GM23248 (cell line): ENCODE measurements at regions not wholly inside any gene's neighbourhood (a gene's known extent, or its start where the extent isn't known, plus 50 kb on each side); places are given as distances from the start of the nearest gene placed in this dataset.

Experiments
- DNase-seq: peaks from one replicate; pipeline ENCODE4 v3.0.0-alpha.2; 2015
- H2AFZ ChIP-seq: fragments of 200-600 bp; sonication (generic); 2 replicates; pipeline ENCODE4 v1.6.1; 2016; ENCODE audit warnings: antibody characterized with exemption
- H3F3A ChIP-seq: fragments of 200-600 bp; sonication (generic); 2 replicates; pipeline ENCODE4 v1.6.1; 2016; ENCODE audit warnings: mild to moderate bottlenecking, antibody characterized with exemption, mixed run types; ENCODE audit not compliant: insufficient read depth
- H3K27ac ChIP-seq: fragments of 200-600 bp; sonication (generic); 2 replicates; pipeline ENCODE4 v1.5.1; 2016; ENCODE audit warnings: mild to moderate bottlenecking
- H3K27me3 ChIP-seq: fragments of 200-600 bp; sonication (generic); replicated peaks from 2 replicates; pipeline ENCODE4 v1.6.1; 2016; ENCODE audit warnings: mild to moderate bottlenecking; ENCODE audit not compliant: insufficient read depth
- H3K36me3 ChIP-seq: fragments of 200-600 bp; sonication (generic); 2 replicates; pipeline ENCODE4 v1.6.1; 2016; ENCODE audit warnings: low read depth, mild to moderate bottlenecking
- H3K4me1 ChIP-seq: fragments of 200-600 bp; sonication (generic); 2 replicates; pipeline ENCODE4 v1.6.1; 2016; ENCODE audit warnings: mild to moderate bottlenecking; ENCODE audit not compliant: insufficient read depth
- H3K4me2 ChIP-seq: fragments of 200-600 bp; sonication (generic); one replicate; pipeline ENCODE4 v1.6.1; 2016; ENCODE audit warnings: mild to moderate bottlenecking; ENCODE audit not compliant: unreplicated experiment
- H3K4me3 ChIP-seq: fragments of 200-600 bp; sonication (generic); 2 replicates; pipeline ENCODE4 v1.5.1; 2016; ENCODE audit warnings: mild to moderate bottlenecking
- H3K79me2 ChIP-seq: fragments of 200-600 bp; sonication (generic); 2 replicates; pipeline ENCODE4 v1.6.1; 2016; ENCODE audit warnings: mild to moderate bottlenecking; ENCODE audit not compliant: insufficient read depth
- H3K9ac ChIP-seq: fragments of 200-600 bp; sonication (generic); 2 replicates; pipeline ENCODE4 v1.6.1; 2016; ENCODE audit warnings: mild to moderate bottlenecking
- H3K9me2 ChIP-seq: fragments of 200-600 bp; sonication (generic); 2 replicates; pipeline ENCODE4 v1.6.1; 2016; ENCODE audit warnings: mixed run types, mild to moderate bottlenecking, moderate library complexity; ENCODE audit not compliant: insufficient read depth
- H3K9me3 ChIP-seq: fragments of 200-600 bp; sonication (generic); one replicate; pipeline ENCODE4 v1.6.1; 2017; ENCODE audit warnings: low read depth
- H4K20me1 ChIP-seq: fragments of 200-600 bp; sonication (generic); 2 replicates; pipeline ENCODE4 v1.6.0; 2016; ENCODE audit not compliant: insufficient read depth
- EZH2 ChIP-seq: fragments of 200-600 bp; sonication (generic); IDR thresholded peaks from 2 replicates; pipeline ENCODE4 v1.6.1; 2018; ENCODE audit warnings: antibody characterized with exemption, mild to moderate bottlenecking; ENCODE audit not compliant: insufficient read depth, poor library complexity, severe bottlenecking
- EZH2phosphoT487 ChIP-seq: fragments of 200-600 bp; sonication (generic); IDR thresholded peaks from 2 replicates; pipeline ENCODE4 v1.6.1; 2018; ENCODE audit warnings: antibody characterized with exemption, moderate library complexity, mild to moderate bottlenecking, low read depth; ENCODE audit not compliant: insufficient read depth
- whole genome bisulfite sequencing, 2 experiments: methylation state at CpG; one replicate each; pipeline ENCODE4 v1.1.6; 2015 to 2017; ENCODE audit warnings: low lambda C conversion rate in 2 of 2, low coverage in 1 of 2; ENCODE audit errors: missing lambda C conversion rate in 2 of 2; 5-methylcytosine and 5-hydroxymethylcytosine counted together
- in situ Hi-C: fragments of 300-500 bp; cut with MboI; formaldehyde crosslinking; loops from 2 replicates; pipeline ENCODE4 v1.15.0; 2020

DNA sequence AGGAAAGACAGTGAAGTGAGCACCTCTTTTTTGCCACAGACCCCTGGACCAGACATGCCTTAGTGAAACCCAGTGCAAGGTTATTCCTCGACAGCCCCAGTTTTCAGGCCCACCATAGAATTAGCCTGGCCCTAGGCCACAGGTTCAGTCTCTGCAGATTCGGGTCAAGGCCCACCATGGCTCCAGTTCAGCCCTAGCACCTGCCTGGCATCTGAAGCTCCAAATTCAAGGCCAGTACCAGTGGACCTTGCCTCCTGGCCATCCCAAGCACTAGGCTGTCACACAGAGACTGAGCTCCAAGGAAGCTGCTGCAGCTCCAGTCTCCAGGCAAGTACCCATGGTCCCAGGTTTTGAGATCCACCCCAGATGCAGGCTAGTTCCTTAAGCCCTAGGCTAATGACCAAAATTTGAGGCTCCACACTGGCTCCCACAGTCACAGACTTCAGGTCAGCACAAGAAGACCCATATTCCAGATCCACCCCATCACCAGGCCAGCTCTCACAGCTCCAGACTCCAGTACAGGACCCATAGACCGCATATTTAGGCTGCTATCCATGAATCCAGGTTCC is 877.5 kb upstream of the ADGRB3 start:
- no peak overlapping the region for H3K4me3 ChIP-seq
- no peaks in the 10 kb centered on the region for H3K36me3 ChIP-seq
- H4K20me1 ChIP-seq: no peaks in the 10 kb centered on the region
- no peak overlapping the region for H3K9ac ChIP-seq
- no peaks in the 10 kb centered on the region for H3K4me1 ChIP-seq
- no peak overlapping the region for H2AFZ ChIP-seq
- no peak for DNase-seq
- H3F3A ChIP-seq: no peaks in the 10 kb centered on the region
- no peaks in the 10 kb centered on the region for H3K9me2 ChIP-seq
- in situ Hi-C loops: no loop called here
- no peak overlapping the region for H3K4me2 ChIP-seq
- H3K27me3 ChIP-seq: no peaks in the 10 kb centered on the region
- H3K9me3 ChIP-seq: no peaks in the 10 kb centered on the region
- TF ChIP-seq EZH2: no peak
- TF ChIP-seq EZH2phosphoT487: no peak
- 5 to 11% methylated on average over 3 of the region's 3 CpGs for WGBS, 2 experiments
- no peak overlapping the region for H3K27ac ChIP-seq
- no peaks in the 10 kb centered on the region for H3K79me2 ChIP-seq

DNA sequence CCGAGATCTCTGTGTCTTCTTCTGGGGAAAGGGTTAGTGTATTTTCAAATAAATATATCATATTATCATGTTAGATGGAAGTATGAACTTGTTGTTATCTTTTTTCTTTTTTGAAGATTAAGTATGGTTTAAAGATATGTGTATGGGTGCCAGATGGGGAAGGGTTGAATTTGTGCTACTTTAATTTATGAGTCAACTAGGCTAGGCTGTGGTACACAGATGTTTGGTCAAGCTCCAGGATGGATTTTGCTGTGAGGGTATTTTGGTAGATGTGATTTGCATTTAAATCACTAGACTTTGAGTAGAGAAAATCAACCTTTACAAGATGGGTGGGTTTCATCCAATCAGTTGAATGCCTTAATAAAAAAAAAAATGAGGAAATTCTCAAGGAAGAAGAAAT is 886.6 kb upstream of the ADGRB3 start:
- H3K9ac ChIP-seq: no peak overlapping the region
- no peaks in the 10 kb centered on the region for H3K9me2 ChIP-seq
- no peaks in the 10 kb centered on the region for H3K27me3 ChIP-seq
- H3K79me2 ChIP-seq: no peaks in the 10 kb centered on the region
- H2AFZ ChIP-seq: no peak overlapping the region
- H3K4me2 ChIP-seq: no peak overlapping the region
- H3K36me3 ChIP-seq: no peaks in the 10 kb centered on the region
- no peaks in the 10 kb centered on the region for H3F3A ChIP-seq
- no peak for DNase-seq
- no peaks in the 10 kb centered on the region for H3K9me3 ChIP-seq
- no peaks in the 10 kb centered on the region for H4K20me1 ChIP-seq
- TF ChIP-seq EZH2phosphoT487 (no peak), EZH2 (no peak)
- WGBS, 2 experiments: 14 to 33% methylated on average over 1 of the region's 1 CpG
- H3K4me3 ChIP-seq: no peak overlapping the region
- H3K4me1 ChIP-seq: no peaks in the 10 kb centered on the region
- no peak overlapping the region for H3K27ac ChIP-seq
- in situ Hi-C loops: no loop called here

- Histone ChIP-seq H4K20me1 (no peaks in the 10 kb centered on the region), H3K9ac (no peak overlapping the region), H3K9me2 (no peaks in the 10 kb centered on the region), H3K27me3 (no peaks in the 10 kb centered on the region), H3K9me3 (no peaks in the 10 kb centered on the region), H3K79me2 (no peaks in the 10 kb centered on the region), H3K36me3 (no peaks in the 10 kb centered on the region), H3F3A (no peaks in the 10 kb centered on the region), H3K4me1 (no peaks in the 10 kb centered on the region), H3K4me2 (no peak overlapping the region), H3K4me3 (no peak overlapping the region), H2AFZ (no peak overlapping the region), H3K27ac (no peak overlapping the region)
- TF ChIP-seq EZH2: no peak
- no peak for TF ChIP-seq EZH2phosphoT487
- in situ Hi-C loops: no loop called here
- DNase-seq: no peak
Measured at GRCh38 chr6:67736816-67737215, 898.3 kb upstream of the ADGRB3 start.

GRCh38 chr6:67736161-67736560 is 898.9 kb upstream of the ADGRB3 start:
- H3K4me1 ChIP-seq: no peaks in the 10 kb centered on the region
- in situ Hi-C loops: no loop called here
- no peaks in the 10 kb centered on the region for H3K9me2 ChIP-seq
- no peak overlapping the region for H3K27ac ChIP-seq
- no peaks in the 10 kb centered on the region for H3K36me3 ChIP-seq
- H3K27me3 ChIP-seq: no peaks in the 10 kb centered on the region
- no peak overlapping the region for H3K4me2 ChIP-seq
- no peaks in the 10 kb centered on the region for H3F3A ChIP-seq
- H3K79me2 ChIP-seq: no peaks in the 10 kb centered on the region
- no peak for DNase-seq
- no peaks in the 10 kb centered on the region for H3K9me3 ChIP-seq
- H3K4me3 ChIP-seq: no peak overlapping the region
- no peaks in the 10 kb centered on the region for H4K20me1 ChIP-seq
- no peak overlapping the region for H2AFZ ChIP-seq
- TF ChIP-seq EZH2phosphoT487: no peak
- no peak for TF ChIP-seq EZH2
- H3K9ac ChIP-seq: no peak overlapping the region

DNA sequence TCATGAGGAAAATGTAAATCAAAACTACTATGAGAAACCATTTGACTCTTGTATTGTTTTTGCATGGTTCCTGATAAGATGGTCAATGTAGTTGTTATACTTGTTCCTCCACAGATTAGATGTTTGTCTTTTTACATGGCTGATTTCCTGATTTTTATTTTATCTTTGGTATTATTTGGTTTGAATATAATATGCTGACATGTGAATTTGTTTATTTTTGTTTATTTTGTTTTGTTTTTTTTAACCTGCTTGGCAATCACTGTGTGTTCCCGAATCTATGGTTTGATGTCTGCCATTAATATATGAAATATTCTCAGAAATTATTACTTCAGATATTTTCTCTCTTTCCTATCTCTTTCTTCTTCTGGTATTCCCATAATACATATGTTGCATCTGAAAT is 899.5 kb upstream of the ADGRB3 start:
- Histone ChIP-seq H4K20me1 (no peaks in the 10 kb centered on the region), H3K36me3 (no peaks in the 10 kb centered on the region), H3K4me2 (no peak overlapping the region), H3F3A (no peaks in the 10 kb centered on the region), H2AFZ (no peak overlapping the region), H3K9me2 (no peaks in the 10 kb centered on the region), H3K9ac (no peak overlapping the region), H3K27me3 (no peaks in the 10 kb centered on the region), H3K79me2 (no peaks in the 10 kb centered on the region), H3K27ac (no peak overlapping the region), H3K9me3 (no peaks in the 10 kb centered on the region), H3K4me1 (no peaks in the 10 kb centered on the region), H3K4me3 (no peak overlapping the region)
- in situ Hi-C loops: no loop called here
- no peak for TF ChIP-seq EZH2phosphoT487
- WGBS, 2 experiments: 17 to 20% methylated on average over 1 of the region's 1 CpG
- no peak for DNase-seq
